HG03520 (cell line): ENCODE measurements at regions not wholly inside any gene's neighbourhood (a gene's known extent, or its start where the extent isn't known, plus 50 kb on each side); places are given as distances from the start of the nearest gene placed in this dataset.

ENCODE experiments used
- ATAC-seq: cut with Tn5 transposase; IDR thresholded peaks from one replicate; pipeline ENCODE4 v1.9.1; 2021; ENCODE audit warnings: mild to moderate bottlenecking, moderate library complexity; ENCODE audit not compliant: unreplicated experiment

DNA sequence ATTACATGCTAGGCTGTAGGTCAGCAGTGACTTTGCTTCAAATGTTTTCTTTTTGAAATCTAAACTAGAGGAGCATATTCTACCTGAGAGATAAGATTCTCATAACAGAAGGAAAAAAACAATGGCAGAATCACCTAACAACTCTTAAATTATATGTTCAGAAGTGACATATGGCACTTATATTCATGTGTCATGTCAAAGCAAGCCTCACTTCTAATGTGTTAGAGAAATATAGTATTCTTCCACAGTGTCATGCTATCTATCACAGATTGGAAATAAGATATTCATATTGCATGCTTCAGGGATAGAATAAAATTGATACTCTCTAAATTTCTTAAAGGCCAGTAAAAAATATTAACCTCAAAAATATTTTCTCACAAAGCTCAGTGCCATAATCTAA is 874.6 kb upstream of the PRMT6 start:
- no peak for ATAC-seq

DNA sequence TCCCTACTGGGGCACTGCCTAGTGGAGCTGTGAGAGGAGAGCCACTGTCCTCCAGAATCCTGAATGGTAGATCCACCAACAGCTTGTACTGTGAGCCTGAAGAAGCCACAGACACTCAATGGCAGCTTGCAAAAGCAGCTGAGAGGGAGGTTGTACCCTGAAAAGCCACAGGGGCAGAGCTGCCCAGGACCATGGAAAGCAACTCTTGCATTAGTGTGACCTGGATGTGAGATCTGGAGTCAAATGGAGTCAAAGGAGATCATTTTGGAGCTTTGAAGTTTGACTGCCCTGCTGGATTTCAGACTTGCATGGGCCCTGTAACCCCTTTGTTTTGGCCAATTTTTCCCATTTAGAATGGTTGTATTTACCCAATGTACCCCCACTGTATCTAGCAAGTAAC is 871.4 kb upstream of the PRMT6 start:
- no peak for ATAC-seq

DNA sequence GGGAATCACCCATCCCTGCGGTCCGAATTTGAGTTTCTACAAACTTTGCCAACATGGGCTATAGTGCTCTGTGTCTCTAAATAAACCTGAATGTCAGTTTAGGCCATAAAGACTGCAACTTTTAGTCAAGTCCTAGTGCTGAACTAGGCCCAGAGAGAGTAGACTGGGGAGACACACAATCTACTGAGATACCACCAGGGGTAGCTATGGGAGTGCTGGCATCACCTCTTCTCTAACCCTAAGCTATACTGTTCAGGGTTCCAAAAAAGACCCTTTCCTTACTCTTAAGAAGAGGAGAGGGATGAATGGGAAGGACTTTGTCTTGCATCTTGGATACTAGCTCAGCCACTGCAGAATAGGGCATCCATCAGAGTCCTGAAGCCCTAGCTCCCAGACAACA is 866.7 kb upstream of the PRMT6 start:
- ATAC-seq: no peak

DNA sequence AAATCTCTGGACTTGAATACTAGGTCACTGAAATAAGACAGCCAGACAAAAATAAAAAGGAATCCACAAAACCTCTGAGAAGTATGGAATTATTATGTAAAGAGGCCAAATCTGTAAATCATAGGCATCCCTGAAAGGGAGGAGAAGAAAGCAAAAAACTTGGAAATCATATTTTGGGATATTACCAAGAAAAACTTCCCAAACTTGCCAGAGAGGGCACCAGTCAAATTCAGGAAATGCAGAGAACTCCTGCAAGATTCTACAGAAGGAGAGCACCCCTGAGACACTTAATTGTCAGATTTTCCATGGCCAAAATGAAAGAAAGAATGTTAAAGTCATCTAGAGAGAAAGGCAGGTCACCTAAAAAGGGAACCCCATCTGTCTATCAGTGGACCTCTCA is 862.3 kb upstream of the PRMT6 start:
- no peak for ATAC-seq

DNA sequence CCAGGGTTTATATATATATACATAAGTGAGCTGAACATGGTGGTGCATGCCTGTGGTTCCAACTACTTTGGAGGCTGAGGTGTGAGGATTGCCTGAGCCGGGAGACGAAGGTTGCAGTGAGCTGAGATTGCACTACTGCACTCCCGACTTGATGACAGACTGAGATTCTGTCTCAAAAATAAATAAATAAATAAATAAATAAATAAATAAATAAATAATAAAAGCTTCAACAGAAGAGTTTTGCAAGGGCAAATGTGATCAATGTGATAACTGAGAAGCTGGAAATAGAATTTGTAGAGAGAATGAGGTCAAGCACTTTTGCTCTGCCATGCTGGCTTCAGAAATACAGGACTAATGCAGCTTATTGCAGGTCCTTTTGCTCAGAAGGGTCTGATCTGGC is 855.8 kb upstream of the PRMT6 start:
- no peak for ATAC-seq

DNA sequence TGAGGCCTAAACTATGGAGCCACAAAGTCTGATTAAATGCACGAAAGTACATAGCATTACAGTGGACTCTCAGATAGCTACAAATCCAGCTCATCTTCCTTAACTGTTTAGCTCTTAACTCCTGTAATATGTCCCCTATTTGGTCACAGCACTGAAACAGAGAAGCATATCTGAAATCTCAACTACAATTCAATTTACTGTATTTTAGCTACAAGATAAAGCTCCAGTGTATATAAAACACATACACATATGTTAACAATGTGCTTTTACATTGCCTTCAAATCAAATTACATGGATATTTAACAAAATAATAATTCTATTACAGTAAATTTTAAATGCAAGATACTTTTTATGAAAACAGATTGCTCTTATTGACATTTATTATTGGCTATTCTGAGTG is 849.3 kb upstream of the PRMT6 start:
- ATAC-seq: no peak

DNA sequence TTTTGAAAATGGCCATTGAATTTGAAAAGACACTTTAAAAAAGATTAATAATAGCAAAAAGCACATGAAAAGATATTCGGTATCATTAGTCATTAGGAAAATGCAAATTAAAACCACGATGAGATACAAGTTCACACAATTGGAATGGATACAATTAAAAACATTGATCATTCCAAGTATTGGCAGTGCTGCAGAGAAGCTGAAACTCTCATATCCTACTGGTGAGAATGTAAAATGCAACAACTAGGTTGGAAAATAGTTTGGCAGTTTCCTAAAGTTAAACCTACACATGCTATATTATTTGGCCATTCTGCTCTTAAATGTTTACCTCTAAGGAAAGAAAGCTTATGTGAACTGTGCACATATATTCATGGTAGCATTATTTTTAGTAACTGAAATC is 838.7 kb upstream of the PRMT6 start:
- ATAC-seq: no peak

DNA sequence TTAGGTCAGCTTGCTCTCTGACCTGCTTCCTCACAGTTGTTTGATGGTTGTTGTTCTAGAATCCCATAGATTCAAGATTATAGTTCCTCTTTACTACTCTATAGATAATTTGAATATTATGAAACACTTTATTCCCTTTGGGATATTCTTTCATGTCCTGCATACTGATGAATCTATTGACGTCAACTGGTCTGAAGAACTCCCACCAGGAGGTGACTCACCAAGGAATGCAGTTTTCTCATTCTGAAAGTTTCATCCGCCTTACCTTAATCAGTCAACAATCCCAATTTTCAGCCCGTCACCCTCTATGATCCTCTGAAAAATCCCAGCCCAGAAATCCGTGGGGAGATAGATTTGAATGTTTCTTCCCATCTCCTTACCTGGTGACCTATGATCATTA is 834.1 kb upstream of the PRMT6 start:
- ATAC-seq: no peak

DNA sequence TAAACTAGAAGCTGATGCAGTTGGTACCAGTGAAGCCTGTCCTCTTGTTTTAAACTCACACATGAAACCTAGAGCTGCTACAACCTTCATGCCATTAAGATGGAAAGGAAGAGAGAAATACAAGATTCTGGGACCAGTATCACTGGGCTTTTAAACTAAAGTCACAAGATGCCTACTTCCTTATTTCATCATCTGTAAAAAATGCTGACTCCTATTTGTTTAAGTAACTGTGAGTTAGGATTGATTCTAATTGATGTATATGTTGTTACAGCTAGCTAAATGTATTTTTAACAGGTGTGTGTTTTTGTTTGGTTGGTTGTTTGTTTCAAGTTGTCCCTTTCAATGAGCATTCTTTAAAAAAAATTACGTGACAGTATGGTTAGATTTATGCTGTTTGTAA is 833.3 kb upstream of the PRMT6 start:
- ATAC-seq: no peak

DNA sequence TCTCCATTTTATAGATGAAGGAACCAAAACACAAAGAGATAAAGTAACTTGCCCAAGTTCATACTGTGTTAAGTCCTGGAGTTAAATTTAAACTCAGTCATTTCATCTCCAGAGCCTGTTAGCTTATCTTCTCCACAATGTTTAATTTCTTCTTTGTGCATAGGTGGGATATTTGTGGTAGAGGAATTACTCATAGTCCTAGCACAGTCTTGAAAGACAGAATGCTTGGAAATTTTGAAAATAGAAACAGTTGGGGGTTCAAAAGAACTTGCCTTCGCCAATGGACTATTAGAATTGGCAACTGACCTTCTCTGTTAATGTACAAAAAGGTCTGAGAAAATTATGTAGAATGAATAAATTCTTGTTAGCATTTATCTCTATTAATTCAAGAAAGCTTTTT is 832.0 kb upstream of the PRMT6 start:
- ATAC-seq: no peak

DNA sequence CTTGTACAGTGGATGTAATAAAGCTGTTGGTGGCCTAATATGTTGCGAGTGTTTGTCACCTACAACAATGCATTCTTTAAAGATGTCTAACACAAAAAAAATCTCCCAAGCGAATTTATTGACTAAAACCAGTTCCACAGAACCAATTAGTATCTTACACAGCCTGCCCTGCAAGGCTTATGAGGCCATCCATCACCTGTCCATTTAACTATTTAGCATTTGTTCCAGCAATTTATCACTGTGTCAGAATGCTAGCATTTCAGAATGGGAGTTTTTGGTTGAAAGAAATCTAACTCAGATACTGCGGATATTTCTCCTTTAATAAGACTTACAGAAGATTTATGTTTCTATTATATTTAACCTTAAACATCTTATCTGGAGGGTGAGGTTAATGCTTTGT is 831.1 kb upstream of the PRMT6 start:
- no peak for ATAC-seq

DNA sequence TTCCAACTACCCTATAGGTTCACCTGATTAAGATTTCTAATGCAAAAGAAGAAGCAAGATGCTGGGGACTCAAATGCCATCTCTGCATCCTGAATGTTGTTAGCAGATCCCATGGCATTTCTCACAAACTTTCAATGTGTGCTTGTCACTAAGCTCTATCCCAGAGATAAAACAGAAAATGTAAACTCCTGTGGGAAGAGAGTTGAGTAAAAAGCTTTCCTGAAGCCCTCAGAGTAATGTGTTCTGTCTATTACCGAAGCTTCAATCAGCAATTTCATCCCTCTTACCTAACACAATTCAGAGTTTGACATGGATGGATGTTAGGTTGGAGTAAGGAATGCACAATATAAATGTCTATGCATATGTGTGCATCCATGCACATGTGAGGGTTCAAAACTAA is 829.9 kb upstream of the PRMT6 start:
- no peak for ATAC-seq

DNA sequence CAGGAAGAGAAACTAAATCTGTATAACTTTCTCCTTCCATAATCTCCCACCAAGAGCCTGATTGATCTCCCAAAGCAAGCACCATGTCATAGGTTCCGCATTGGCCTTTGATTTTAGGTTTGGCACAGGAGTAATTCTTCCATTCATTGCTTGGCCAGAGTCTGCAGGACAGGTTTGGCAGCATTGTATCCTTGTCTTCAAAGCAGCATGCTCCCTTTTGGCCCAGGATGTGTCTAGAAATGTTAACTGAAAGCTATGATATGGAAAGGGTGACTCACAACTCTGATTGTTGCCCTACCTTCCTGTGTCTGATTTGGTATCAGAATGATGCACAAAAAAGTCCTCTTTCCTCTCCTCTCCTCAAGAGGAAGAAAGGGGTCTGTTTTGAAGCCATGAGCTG is 824.3 kb upstream of the PRMT6 start:
- no peak for ATAC-seq

DNA sequence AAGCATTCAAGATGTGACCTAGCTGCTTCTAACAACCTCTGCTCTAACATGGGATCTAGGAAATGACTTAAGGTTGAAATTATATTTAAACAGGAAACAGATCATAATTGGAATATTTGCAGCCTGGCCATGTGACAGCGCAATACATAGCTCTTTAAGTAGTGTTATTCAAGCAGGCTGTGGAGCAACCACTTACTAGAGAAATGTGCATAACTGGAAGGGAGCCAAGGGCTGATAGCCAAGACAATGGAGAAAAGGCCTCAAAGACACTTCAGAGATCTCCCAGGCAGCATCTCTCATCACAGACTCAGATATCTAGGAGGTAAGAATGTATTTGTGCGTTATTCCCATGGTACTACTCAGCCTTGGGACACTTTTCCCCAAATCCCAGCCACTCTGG is 823.0 kb upstream of the PRMT6 start:
- ATAC-seq: no peak

DNA sequence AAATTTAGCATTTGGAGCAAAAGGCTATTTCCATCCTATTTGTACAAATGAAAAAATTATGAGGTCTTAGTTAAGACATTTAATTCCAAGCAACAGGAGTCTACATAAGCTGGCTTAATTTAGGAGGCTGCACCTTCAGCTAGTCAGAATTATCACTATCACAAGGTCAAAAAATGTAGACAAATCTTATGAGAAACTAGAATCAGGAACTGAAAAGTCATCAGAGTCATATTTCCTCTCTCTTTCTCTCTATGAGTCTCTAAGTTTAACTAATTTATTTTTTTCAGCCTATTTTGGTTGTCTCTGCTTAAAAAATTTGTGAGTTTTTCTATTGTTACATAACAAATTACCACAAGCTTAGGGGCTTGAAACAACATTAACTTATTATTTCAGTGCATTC is 807.1 kb upstream of the PRMT6 start:
- ATAC-seq: peak; percentile 81

DNA sequence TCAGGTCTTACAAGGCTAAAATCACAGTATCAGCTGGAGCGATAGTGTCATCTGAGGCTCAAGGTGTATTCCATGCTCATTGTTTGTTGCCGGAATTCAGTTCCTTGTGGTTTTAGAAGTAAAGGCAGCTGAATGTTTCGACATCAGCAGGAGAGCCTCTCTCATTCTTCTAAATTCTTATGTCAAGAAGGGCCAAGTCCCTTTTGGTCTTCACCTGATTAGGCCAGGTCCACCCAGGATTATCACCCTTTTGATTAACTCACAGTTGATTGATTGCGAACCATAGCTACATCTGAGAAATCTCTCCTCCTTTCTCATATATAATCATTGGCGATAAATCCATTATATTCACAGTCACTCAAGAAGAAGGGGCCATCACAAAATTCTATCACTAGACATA is 806.7 kb upstream of the PRMT6 start:
- peak; percentile 27 for ATAC-seq

DNA sequence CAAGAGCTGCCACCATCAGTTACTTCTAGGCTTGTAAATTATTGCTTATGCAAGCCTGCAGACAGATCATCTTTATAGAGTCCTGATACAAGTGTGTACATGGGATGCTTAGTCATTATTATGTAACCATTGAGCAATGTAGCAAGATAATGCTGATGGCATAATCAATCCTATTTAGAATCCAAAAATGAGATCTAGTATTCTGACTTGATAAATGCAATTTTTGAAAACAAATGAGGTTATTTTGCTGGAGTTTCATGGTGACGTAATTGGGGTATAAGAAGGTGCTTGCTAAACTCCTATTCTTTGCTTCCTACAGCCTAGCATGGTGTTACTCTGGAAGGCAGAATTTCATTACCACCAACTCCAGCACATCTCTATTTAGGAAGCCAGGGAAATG is 801.7 kb upstream of the PRMT6 start:
- ATAC-seq: no peak

DNA sequence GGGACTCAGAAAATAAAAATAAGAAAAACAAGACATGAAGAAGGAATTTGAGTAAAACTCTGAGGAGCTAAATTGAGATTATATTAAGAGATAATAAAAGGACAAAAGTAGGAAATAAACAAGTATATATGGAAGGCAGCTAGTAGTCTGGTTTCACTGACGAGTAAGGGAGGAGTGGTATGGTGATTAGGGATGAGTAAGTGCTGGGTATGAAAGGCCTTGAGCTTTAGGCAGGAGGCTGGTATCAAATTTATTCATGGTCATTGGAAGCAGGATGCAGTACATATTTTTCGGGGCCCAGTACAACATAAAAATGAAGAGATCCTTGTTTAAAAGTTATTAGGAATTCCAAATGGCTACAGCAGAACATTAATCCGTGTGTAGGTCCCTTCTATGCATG is 789.7 kb upstream of the PRMT6 start:
- ATAC-seq: no peak

DNA sequence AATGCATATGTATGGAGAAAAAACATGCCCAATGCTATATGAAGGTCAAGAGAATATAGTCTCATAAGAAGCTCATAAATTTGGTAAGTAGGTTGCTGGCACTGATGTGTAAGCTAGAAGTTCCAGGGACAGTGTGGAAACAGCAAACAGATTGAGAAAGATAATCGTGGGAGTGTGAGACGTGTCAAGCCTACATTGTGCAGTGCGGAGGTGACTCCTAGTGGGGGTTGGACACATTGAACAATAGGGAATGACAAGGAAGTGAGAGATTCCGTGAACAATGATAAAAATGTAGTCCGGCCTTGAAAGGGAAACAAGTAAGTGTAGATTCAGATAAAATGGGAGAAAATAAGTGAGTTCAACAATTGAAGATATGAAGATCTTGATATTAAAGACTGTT is 788.4 kb upstream of the PRMT6 start:
- ATAC-seq: no peak

DNA sequence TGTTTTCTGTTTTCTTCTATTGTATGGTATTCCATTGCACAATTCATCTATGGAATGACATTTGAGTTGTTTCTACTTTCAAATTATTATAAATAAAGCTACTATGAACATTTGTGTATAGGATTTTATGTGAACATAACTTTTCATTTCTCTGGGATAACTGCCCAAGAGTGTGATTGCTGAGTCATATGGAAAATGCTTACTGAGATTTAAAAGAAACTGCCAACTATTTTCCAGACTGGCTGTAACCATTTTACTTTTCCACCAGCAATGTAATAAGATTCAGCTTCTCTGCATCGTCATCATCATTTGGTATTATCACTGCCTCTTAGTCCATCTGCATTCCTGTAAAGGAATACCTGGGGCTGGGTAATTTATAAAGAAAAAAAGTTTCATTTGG is 779.6 kb upstream of the PRMT6 start:
- ATAC-seq: no peak

DNA sequence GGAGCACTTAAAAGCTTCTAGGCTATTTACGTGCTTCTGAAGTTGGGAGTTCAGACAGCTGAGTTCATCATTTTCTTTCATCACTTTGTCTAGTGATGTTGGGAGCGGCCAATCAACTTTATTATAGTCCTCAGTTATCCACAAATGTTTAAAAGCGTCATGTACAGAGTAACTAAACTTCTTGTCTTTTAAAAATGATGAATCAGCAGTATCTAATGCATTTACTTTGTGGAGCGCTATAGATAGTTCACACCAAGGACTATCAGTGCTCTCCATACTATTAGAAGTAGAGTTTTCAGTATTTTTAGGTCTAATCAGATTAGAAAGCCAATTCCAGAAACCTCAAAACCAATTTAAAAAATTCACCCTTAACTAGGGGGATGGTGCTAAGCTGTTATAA is 778.7 kb upstream of the PRMT6 start:
- no peak for ATAC-seq

DNA sequence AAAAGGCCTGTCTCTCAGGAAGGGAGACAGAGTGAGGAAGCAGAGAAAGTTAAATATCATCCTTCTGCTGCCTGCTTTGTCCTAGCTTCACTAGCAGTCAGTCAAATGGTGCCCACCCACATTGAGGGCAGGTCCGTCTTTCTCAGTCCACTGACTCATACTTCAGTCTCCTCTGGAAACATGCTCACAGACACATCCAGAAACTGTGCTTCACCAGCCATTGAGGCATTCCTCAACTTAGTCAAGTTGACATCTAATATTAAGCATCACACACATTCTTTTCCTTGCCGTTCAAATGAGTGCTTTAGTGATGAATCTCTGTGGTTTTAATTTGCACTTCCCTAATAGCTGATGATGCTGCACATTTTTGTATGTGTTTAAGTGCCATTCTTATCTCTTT is 777.8 kb upstream of the PRMT6 start:
- ATAC-seq: no peak

DNA sequence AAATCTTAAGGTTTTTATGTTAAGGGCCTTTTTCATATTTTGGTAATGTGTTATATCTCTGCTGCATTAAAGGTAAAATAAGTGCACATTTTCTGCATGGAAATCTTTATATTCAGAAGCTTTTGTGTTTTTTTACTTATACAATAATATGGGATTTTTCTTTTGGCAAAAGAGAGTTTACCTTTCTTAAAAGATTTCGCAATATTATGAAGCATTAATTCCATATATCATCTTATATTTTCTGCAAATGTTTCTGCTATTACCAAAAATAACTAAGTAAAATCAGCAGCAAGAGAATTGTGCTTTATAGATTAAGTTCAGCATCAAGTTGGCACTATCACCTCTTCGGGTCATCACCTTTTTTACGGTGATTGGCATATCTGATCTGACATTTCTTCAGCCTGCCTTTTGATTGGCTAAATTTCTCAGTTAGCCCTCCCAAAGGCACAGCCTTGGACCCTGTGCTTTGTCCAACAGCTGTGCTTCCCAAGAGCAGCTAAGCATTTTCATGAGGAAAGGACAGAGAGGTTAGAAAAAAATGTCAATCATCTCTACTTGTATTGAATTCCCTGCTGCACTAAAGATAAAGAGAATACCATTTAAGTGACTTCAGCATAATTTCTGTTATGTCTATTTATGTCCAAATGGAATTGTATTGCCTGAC is 767.1 kb upstream of the PRMT6 start:
- ATAC-seq: no peak
